NCI-H2107 treated with DMSO at 0.1 percent for 48 hours (cell line): ENCODE measurements at regions not wholly inside any gene's neighbourhood (a gene's known extent, or its start where the extent isn't known, plus 50 kb on each side); places are given as distances from the start of the nearest gene placed in this dataset.
"Not testable (repeated sequence)": the region's sequence is repeated elsewhere in the genome, so short reads cannot be mapped to it uniquely, and the experiment has no call there.

Experiments
- DNase-seq: peaks from one replicate; lab custom pipeline; 2025; ENCODE audit not compliant: unreplicated experiment; lab: John Stamatoyannopoulos, UW

GRCh38 chr4:122100508-122100907 lies 51.6 kb upstream of the BLTP1 start:
- no peak for DNase-seq

- no peak for DNase-seq
Measured at GRCh38 chr4:122099896-122100295, 52.2 kb upstream of the BLTP1 start.

GRCh38 chr4:122091836-122092405 lies 60.2 kb upstream of the BLTP1 start:
- DNase-seq, result no peak

- DNase-seq, result no peak
Measured at GRCh38 chr4:122091397-122091796, 60.7 kb upstream of the BLTP1 start.

- DNase-seq, result no peak
Measured at GRCh38 chr4:122090989-122091388, 61.1 kb upstream of the BLTP1 start.

- DNase-seq, result peak; percentile 1
Measured at GRCh38 chr4:122086338-122087065, 65.6 kb upstream of the BLTP1 start.

GRCh38 chr4:122083989-122084388 lies 68.1 kb upstream of the BLTP1 start:
- DNase-seq, result no peak

GRCh38 chr4:122083351-122083750 lies 68.8 kb upstream of the BLTP1 start:
- no peak for DNase-seq

GRCh38 chr4:122082661-122083060 lies 69.5 kb upstream of the BLTP1 start:
- no peak for DNase-seq

GRCh38 chr4:122077653-122078052 lies 74.5 kb upstream of the BLTP1 start:
- not testable (repeated sequence) for DNase-seq

- not testable (repeated sequence) for DNase-seq
Measured at GRCh38 chr4:122076835-122077234, 75.3 kb upstream of the BLTP1 start.

GRCh38 chr4:122073615-122074014 lies 78.5 kb upstream of the BLTP1 start:
- DNase-seq, result peak; percentile 5

GRCh38 chr4:122065915-122066314 lies 86.2 kb upstream of the BLTP1 start:
- DNase-seq, result no peak

- no peak for DNase-seq
Measured at GRCh38 chr4:122065149-122065548, 87.0 kb upstream of the BLTP1 start.

GRCh38 chr4:122053186-122053585 lies 98.9 kb upstream of the BLTP1 start:
- no peak for DNase-seq

GRCh38 chr4:122052677-122053076 lies 99.5 kb upstream of the BLTP1 start:
- no peak for DNase-seq

GRCh38 chr4:122050841-122051240 lies 99.0 kb upstream of the TRPC3 start:
- no peak for DNase-seq

- no peak for DNase-seq
Measured at GRCh38 chr4:122047456-122048425, 95.9 kb upstream of the TRPC3 start.

GRCh38 chr4:122046255-122046654 lies 94.4 kb upstream of the TRPC3 start:
- DNase-seq, result no peak

GRCh38 chr4:122045533-122045932 lies 93.7 kb upstream of the TRPC3 start:
- peak; percentile 1 for DNase-seq

GRCh38 chr4:122044501-122044900 lies 92.6 kb upstream of the TRPC3 start:
- no peak for DNase-seq

- no peak for DNase-seq
Measured at GRCh38 chr4:122041312-122041711, 89.5 kb upstream of the TRPC3 start.
